ENCODE measurements at regions not wholly inside any gene's neighbourhood (a gene's known extent, or its start where the extent isn't known, plus 50 kb on each side); places are given as distances from the start of the nearest gene placed in this dataset.

DNA sequence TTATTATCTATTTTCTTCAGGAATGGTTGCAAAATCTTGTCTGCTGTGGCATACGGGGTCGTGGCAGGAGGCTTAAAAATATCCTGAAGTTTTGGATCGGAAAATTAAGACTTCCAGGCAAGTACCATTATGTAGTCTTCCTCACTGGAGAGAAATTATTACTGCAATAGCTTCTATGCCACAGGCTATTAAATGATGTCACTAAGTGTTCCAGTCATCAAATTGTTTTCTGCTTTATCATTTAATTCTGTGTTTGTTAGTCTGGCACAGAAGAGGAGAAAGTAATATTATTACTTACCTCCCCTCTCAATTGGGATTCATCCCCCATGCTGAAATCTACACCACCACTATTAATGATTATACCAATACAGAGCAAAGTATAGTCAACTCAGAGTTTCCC lies 378.2 kb upstream of the ALCAM start:
- DNase-seq = no peak

DNA sequence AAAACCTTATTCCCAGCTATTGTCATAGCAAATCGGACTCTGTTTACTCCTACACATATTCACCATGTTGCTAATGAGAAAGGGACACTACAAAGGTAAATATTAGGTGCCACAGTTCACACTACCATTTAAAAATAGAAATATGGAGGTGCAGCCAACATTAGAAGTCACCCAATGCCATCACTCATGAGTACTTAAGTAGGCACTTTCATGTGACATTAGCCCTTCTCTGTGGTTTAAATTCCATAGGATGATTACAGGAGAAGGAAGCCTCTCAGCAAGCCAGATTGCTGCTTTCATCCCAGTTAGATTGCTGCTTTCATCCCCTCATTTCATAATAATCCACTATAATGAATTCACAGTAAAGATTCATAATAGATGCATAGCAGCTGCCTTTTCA lies 376.8 kb upstream of the ALCAM start:
- DNase-seq = no peak

DNA sequence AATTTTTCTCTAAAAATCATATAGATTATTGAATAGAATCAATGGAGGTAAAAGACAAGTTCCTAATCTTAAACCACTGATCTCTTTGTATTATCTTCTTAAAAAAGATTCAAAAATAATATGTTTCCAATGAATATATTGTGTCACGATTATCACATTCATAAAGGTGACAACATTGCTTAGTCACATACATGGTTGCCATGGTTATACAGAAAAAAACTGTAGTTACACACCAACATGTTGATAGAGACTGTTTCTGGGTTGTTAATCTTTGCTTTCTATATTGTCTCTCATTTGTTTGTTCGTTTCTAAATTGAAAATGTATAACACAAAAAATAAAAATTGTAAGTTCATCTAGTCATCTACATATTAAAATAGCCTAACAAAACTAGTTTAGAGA lies 376.0 kb upstream of the ALCAM start:
- no peak for DNase-seq

DNA sequence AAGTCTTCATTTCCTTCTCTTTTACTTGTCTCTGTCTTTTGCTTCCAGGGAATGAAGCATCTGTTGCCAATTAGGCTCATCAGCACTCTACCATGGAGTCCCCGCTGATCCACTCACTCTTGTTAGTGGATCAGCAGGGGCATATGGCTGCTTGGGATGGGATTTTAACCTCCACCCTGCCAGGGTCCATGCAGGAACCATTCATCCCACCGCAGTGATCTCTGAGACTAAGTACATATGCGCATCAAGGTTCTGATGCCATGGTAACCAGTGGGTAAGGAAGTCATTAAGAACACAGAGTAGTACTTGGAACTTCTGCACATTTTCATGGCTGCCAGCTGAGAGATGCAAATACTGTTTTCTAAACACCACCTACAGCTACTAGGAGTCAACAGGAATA lies 374.0 kb upstream of the ALCAM start:
- no peak for DNase-seq

DNA sequence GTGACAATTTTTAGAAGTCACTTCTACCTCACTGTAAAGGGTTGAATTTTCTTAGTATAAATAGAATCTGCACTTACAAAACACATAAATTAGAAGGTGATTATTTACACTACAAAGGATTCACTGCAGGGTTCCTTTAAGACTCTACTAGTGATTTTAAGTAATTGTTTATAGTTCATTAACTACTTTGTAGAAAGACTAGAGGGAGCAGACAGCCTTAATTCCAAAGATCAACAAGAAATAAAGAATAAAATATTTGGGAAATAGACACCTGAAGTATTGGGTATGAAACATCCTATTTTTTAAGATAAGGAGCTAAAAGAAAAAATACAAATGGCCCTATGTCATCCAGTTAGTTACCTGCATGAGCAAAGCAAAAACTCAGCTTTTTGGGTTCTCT lies 360.5 kb upstream of the ALCAM start:
- DNase-seq = no peak

DNA sequence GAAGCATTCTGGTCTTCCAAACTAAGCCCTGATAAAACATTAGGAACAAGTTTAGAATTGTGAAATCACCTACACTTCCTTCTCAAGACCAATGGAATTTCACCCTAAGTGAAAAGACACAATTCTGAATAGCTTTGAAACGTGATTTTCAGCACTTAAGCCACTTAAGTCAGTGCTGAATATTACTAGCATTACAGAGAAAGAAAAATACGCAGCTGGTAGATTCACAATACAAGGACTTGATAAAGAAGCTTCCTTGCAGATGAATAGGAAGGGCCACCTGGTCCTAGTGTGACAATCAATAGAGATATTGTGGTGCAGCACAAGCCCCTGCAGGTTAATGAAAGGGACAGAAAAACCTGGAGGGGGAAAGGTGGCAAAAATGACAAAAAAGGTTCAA lies 353.1 kb upstream of the ALCAM start:
- DNase-seq = no peak

DNA sequence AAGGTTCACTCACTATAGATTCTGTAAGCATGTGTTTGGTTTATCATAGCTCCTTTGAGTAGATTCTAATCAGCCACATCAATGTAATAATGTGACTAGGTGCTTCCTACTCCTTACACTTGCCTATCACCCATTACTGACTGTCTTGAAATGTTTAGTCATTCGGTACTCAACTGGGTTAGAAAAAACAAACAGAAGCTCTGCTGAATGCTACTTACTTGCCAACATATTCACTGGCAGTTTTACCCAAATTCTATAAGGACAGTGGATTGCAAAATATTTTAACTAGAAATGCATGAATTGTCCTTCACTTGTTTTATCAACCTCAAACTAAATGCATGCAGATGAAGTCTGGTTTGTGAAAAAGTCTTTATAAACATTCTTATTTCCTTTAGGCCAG lies 352.1 kb upstream of the ALCAM start:
- no peak for DNase-seq

DNA sequence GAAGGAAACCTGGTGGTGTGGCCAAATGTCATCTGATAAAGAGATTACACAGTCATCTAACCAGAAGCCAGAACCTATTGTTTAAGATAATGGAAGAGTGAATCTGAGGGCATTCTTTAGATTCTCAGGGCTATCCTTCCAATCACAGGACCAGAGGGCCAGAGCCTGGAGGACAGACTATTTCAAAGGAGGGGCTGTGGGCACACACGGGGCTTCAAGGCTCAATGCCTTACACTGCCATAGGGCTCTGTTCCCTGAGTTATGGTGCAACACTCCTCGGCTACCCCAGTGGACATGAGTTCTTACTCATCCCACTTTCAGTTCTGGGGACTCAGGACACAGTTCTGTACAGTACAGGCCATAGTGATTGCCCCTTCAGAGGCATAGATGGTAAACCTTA lies 343.9 kb upstream of the ALCAM start:
- DNase-seq = no peak

DNA sequence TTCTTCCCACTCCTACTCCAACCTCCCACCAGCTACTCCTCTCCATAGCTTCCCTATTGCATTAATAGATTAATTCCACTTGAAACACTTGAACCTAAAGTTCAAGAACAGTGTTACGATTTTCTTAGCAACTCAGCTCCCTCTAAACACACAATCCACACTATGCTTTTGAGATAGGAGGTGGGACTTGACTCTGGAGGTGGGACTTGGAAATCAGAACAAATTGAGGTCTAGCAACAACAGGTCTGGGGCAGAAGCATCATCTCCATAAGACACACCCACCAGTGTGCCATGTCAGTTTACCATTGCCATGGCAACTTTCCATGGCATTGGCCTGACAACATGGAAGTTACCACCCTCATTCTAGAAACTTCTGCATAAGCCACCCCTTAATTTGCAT lies 336.5 kb upstream of the ALCAM start:
- DNase-seq = no peak

DNA sequence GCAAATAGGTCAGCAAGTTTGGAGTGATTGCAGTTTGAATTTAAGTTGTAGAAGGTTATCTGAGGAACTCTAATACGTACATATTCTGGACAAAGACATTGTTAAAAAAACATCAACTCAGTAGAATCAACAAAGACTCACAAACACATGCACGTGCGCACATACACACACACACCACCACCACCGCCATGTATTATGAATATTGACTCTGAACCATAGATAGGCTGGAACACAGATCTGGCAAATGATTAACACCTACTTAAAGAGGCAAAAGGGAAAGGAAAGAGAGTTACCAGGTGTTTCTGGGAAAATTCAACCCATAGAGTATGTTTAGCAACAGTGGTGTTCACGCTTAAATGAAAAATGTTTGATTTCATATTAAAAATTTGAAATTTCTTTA lies 334.2 kb upstream of the ALCAM start:
- DNase-seq = no peak

DNA sequence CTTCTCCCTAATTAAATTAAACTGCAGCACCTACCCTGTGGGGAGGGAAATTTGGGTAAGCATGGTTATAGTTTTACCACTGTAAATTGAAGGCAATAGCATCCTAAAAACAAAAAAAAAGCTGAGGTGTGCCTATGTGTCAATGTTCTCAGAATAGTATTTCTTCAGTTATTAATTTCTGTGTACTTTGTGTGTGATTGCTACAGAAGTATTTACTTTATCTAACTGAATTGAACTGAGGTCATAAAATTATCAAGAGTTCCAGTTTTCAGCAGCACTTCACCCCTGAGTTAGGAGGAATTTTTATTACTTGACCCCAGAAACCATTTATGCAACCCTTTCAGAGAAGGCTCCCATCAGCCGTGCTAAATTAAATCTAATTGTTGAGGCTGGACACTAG lies 333.6 kb upstream of the ALCAM start:
- DNase-seq = no peak

DNA sequence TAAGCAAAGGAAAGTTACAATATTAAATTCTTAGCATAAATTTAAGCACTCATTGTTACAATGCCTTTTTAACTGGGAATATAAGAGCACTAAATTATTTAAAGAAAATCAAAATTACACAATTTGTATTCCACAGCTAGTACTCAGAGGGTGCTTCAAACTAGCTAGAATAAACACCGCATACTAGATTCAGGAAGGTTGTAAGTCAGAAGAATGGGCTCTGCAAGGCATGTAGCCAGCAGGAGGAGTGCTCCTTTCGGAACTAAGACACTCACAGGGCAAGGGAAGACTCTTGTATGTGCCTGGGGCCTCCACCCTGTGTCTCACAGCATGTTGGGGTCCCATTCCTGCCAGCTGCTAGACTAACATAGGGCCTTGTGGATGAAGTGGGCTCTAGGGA lies 327.7 kb upstream of the ALCAM start:
- no peak for DNase-seq

DNA sequence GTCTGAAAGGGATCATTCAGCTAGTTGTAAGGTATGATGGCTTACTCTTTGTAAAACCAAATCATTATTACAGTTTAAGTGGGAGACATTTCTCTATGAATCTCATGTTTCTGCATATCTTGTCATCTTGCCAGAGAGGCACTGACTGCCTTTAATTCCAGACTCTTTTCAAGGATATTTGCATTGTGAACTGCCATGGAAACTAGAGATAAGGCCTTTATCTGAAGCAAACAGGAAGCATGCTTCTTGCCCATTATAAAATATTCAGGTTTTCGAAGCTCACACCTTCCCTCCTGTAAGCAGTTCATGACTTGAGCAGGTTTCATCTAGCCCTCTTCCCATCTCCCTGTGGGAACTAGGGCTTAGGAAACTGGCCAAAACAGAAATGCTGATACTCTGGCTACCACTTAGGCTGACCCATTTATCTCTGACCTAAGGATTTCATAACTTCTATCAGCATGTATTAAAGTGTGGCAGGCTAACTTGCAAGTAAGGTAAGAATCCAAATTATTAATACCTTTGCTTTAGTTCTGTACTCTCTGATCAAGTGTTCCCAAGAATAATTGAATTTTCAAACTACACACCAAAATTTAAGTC lies 326.6 kb upstream of the ALCAM start:
- no peak for DNase-seq

DNA sequence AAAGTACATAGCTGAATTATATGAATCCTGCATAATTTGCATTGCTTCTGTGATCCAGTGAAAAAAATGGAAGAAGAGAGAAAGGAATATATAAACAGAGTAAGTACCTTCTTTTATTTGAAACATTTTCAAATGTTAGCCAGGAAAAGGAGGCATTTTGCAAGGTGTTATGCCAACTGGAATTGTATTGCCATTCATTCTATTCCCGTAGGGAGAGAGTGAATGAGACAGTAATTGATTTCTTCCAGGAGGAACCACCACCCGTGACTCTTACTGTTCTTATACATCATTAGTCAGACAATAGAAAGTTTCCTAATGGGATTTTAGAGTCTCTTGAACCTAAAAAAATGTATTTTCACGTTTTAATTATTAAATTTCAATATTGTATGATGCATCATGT lies 324.1 kb upstream of the ALCAM start:
- DNase-seq = no peak

DNA sequence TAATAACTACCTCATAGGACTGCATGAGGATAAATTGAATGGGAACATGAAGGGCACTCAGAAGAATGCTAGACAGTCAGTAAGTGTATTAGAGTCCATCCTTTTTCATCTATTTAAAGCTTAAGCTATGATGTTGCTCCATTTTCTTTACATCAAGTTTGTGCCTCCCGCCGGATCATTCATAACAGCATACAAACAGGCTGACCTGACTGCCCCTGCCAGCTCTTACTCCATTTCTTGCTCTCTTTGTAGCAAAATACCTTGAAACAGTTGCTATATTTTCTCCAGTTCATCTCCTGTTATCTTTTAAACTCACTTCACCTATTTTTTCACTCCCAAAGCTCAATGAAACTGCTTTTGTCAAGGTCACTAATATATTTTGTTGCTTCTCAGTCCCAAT lies 315.6 kb upstream of the ALCAM start:
- DNase-seq = no peak

DNA sequence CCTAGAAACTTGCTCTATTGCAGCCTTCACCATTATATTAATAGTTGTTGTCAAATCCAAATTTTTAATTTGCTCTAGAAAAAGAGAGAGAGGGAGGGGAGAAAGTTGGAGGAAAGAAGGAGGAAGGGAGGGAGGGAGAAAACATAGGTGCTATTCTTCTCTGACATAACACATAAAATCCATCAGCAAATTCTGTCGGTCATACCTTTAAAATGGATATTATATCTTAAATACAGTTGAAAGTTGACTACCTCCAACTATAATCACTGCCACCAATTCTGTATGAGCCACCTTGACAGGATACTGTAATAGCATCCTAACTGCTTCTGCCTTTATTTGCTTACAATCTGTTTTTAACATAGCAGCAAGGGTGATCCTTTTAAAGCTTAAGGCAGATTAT lies 314.7 kb upstream of the ALCAM start:
- no peak for DNase-seq

DNA sequence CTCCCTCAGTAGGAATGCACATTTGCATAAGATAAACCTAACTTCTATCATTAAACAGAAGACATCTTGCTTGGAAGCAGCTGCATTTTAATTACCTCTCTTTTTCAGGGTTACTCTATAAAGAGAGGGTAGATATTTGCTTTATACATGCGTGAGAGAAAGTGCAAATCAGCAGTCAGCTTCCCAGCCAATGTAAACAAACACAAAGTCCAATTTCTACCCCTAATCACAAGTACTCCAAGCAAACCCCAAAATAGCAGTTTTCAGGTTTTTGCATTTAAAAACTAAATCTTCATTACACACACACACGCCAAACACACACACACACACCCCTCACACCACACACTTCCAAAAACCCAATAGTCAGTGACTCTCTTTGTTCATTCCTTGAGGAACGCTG lies 303.9 kb upstream of the ALCAM start:
- DNase-seq = no peak

DNA sequence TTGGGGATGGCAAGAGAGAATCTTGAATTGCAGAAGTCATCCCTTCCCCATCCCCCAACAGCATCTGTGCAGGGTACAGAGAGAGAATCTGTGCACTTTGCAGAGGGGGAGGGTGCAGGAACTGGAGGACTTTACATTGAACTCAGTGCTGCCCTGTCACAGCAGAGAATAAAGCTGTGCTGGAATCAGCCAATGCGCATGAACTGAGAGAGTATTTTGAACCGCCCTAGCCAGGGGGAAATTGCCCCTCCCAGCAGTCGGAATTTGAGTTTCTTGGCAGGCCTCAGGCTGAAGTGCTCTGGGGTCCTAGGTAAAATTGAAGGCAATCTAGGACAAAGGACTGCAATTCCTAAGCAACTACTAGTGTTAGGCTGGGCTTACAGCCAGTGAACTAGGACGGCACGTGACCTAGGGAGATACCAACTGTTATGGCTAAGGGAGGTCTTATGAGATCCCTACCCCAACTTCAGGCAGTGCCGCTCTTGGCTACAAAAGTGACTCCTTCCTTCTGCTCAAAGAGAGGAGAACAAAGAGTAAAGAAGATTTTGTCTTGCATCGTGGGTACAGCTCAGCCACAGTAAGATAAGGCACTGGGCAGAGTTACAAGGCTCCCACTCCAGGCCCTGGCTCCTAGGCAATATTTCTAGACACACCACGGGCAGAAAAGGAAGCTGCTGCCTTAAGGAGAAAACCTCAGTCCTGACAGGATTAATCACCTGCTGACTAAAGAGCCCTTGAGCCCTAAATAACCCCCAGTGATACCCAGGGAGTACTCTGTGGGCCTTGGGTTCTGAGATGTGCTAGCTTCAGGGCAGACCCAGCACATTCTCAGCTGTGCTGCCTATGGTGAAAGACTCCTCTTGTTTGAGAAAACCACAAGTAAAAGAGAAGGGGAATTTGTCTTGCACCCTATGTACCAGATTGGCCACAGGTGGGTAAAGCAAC lies 300.5 kb upstream of the ALCAM start:
- no peak for DNase-seq

DNA sequence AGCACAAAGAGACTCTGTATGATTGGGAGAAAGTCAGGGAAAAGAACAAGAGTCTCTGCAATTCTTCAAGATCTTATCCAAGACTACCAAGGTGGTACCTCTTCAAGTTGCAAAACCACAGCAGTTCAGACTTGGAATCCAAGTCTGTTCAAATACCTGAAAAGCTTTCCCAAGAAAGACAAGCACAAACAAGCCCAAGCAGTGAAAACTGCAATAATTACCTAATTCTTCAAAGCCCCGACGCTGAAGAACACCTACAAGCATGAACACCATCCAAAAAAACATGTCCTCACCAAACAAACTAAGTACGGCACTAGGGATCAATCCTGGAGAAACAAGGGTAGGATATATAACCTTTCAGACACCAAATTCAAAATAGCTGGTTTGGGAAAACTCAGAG lies 299.3 kb upstream of the ALCAM start:
- no peak for DNase-seq

DNA sequence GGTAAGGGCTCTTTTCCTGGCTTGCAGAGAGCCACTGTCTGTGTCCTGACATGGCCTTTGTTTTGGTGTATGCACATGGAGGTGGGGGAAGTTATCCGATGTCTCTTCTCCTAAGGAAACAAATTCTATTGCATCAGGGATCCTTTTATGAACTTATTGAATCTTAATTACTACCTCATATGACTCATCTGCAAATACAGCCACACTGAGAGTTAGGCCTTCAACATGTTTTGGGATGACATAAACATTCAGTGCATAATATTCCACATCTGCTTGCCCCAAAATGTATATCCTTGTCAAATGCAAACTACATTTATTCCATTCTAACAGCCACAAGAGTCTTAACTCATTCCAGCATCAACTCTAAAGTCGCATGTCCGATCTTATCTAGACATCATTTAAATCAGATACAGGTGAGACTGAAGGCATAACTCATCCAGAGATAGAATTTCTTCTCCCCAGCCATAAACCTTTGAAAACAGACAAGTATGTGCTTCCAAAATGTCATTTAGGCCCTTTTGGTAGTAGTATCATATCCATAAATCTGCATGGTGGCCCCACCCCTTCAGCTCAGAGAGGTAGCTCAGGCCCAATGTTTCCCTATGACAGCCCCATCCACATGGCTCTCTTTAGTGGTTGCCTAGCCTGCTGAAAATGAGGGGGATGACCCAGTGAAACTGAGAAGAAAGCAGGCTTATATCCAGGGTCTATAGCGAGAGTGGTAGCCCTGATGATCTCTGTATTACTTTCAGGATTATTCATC lies 289.5 kb upstream of the ALCAM start:
- no peak for DNase-seq

DNA sequence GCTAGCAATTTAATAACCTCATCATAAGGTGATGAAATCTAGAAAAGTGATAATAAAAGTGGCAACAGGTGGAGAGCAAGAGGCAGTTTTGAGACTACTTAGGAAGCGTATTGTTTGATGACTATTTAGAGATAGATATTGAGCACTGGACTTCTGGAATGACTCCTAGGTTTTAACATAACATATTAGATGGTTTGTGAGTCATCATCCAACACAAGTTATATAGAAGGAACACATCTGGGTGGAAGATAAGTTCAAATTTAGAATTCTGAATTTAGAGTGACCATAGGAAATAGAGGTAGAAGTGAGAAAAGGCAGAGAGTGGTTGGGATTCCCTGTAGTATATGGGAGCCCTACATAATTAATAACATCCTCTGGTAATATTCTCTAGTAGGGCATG lies 282.8 kb upstream of the ALCAM start:
- DNase-seq = no peak

DNA sequence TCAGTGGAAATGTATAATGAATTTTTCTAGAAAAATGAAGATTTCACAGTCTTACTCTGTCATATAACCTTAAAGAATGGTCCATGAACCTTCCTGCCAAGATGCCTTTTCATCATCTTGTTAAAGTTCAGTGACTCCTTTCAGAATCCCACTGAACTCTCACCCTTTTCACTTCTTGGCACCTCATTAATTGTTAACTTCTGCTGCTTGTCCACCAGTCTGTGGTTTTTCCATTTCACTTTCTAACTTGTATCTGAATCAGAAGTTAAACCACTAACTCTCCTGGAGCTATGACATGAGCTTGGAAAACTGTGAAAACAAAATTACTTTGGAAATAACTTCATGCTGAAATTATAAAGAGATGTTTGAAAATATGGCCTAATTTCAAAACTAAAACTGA lies 281.2 kb upstream of the ALCAM start:
- no peak for DNase-seq

DNA sequence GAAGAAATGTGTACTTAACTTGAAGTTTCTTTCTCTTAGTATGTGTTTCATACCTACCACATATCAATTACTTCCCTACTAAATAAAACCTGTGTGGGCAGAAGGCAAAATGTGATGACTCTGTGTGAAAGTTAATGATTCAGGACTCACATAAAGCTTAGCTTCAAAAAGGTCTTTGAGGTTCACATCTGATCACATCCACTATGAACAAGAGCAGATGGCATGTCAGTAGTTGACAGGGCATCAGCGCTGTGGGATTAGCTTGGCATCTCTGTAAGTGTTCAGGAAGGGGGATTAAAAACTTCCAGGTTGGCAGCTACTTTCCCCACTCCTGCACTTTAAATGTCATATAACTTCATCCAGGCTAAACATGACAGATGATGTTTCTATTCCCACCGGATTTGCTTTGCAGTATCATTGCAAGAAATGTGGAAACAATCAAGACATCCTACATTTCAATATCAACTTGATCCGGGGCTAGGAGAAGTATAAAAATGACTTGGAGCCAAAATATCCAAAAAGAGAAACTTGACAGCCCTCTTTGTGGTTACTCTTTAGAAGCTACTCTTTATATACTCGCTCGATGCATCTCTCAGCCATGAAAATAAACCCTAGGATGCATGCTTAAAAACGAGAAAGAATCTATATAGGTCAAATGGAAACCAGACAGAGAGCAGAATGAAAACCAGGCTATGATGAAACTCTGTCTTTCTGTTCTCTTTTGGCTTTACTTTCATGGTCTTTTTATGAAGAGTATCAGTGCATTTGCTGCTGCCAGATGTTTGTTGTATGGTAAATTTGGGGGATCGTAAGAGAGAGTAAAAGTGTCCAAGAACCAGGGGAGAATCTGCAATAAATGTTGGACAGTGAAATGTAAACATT lies 273.1 kb upstream of the ALCAM start:
- DNase-seq = no peak
